ENCODE measurements at regions not wholly inside any gene's neighbourhood (a gene's known extent, or its start where the extent isn't known, plus 50 kb on each side); places are given as distances from the start of the nearest gene placed in this dataset.

- Mint-ChIP-seq H3K9me3 (no peaks in the 10 kb centered on the region), H3K4me3 (no peak overlapping the region), H3K4me1 (ENCODE audit: unreplicated experiment) (no peaks in the 10 kb centered on the region), H3K27ac (no peak overlapping the region), H3K27me3 (peaks cover 19% of the 10 kb centered on the region), H3K36me3 (no peaks in the 10 kb centered on the region)
- no peak for DNase-seq (ENCODE audit: extremely low spot score, unreplicated experiment)
- no peak for TF ChIP-seq CTCF (conservative IDR thresholded peaks at IDR 0.05)
Measured at GRCh38 chr11:116403794-116404461, 368.9 kb downstream of the BUD13 start.

GRCh38 chr11:116400081-116400480 lies 372.7 kb downstream of the BUD13 start:
- DNase-seq (ENCODE audit: extremely low spot score, unreplicated experiment) = no peak
- H3K4me3 Mint-ChIP-seq = no peak overlapping the region
- no peak for TF ChIP-seq CTCF (conservative IDR thresholded peaks at IDR 0.05)
- peaks cover 15% of the 10 kb centered on the region for H3K27me3 Mint-ChIP-seq
- H3K27ac Mint-ChIP-seq = no peak overlapping the region
- peaks cover 5% of the 10 kb centered on the region for H3K4me1 Mint-ChIP-seq (ENCODE audit: unreplicated experiment)
- H3K36me3 Mint-ChIP-seq = no peaks in the 10 kb centered on the region
- no peaks in the 10 kb centered on the region for H3K9me3 Mint-ChIP-seq

GRCh38 chr11:116397602-116398084 lies 375.1 kb downstream of the BUD13 start:
- no peak for DNase-seq (ENCODE audit: extremely low spot score, unreplicated experiment)
- H3K4me1 Mint-ChIP-seq (ENCODE audit: unreplicated experiment) = peaks cover 5% of the 10 kb centered on the region
- no peak overlapping the region for H3K27ac Mint-ChIP-seq
- H3K27me3 Mint-ChIP-seq = peaks cover 13% of the 10 kb centered on the region
- H3K9me3 Mint-ChIP-seq = no peaks in the 10 kb centered on the region
- no peaks in the 10 kb centered on the region for H3K36me3 Mint-ChIP-seq
- H3K4me3 Mint-ChIP-seq = no peak overlapping the region
- TF ChIP-seq CTCF (conservative IDR thresholded peaks at IDR 0.05) = no peak

GRCh38 chr11:116396331-116396730 lies 376.5 kb downstream of the BUD13 start:
- Mint-ChIP-seq H3K4me3 (no peak overlapping the region), H3K36me3 (no peaks in the 10 kb centered on the region), H3K27me3 (peaks cover 12% of the 10 kb centered on the region), H3K9me3 (no peaks in the 10 kb centered on the region), H3K4me1 (ENCODE audit: unreplicated experiment) (peaks cover 5% of the 10 kb centered on the region), H3K27ac (no peak overlapping the region)
- no peak for TF ChIP-seq CTCF (conservative IDR thresholded peaks at IDR 0.05)
- DNase-seq (ENCODE audit: extremely low spot score, unreplicated experiment) = no peak

GRCh38 chr11:116394022-116394421 lies 378.8 kb downstream of the BUD13 start:
- H3K27me3 Mint-ChIP-seq = peaks cover 6% of the 10 kb centered on the region

More at GRCh38 chr11:116394022-116394421, 378.8 kb downstream of the BUD13 start:
- H3K4me1 Mint-ChIP-seq (ENCODE audit: unreplicated experiment) = peaks cover 5% of the 10 kb centered on the region
- H3K27ac Mint-ChIP-seq = no peak overlapping the region
- DNase-seq (ENCODE audit: extremely low spot score, unreplicated experiment) = no peak
- no peak overlapping the region for H3K4me3 Mint-ChIP-seq
- H3K36me3 Mint-ChIP-seq = no peaks in the 10 kb centered on the region
- no peaks in the 10 kb centered on the region for H3K9me3 Mint-ChIP-seq
- TF ChIP-seq CTCF (conservative IDR thresholded peaks at IDR 0.05) = no peak

Data from type B pancreatic cell (in vitro differentiated cells).